Liver (tissue), 7 donors: ENCODE measurements at regions not wholly inside any gene's neighbourhood (a gene's known extent, or its start where the extent isn't known, plus 50 kb on each side); places are given as distances from the start of the nearest gene placed in this dataset.
A peak's percentile ranks its signal among the peaks of the same experiment; 100 is the strongest.

Experiments used
- DNase-seq: peaks from one replicate; pipeline ENCODE4 v3.0.0-alpha.2; 2017; ENCODE audit warnings: low spot score
- H3K27ac ChIP-seq, 2 donors: one replicate each; pipeline ENCODE4 v1.7.0; 2013; ENCODE audit warnings: inconsistent platforms in 2 of 2, low read length in 2 of 2, control low read depth in 1 of 2, low read depth in 1 of 2, mild to moderate bottlenecking in 1 of 2
- H3K27me3 ChIP-seq, 4 donors: one replicate each; pipeline versions ENCODE4 v1.6.1 to v1.7.0; 2013; ENCODE audit warnings: low read length in 3 of 4, inconsistent platforms in 1 of 4, mild to moderate bottlenecking in 1 of 4, moderate library complexity in 1 of 4; ENCODE audit not compliant: control insufficient read depth in 4 of 4, insufficient read depth in 4 of 4
- H3K36me3 ChIP-seq, 4 donors: one replicate each; pipeline versions ENCODE4 v1.6.1 to v1.7.0; 2013; ENCODE audit warnings: low read length in 3 of 4, mild to moderate bottlenecking in 3 of 4, low read depth in 1 of 4, moderate library complexity in 1 of 4; ENCODE audit not compliant: control insufficient read depth in 4 of 4, insufficient read depth in 3 of 4
- H3K4me1 ChIP-seq, 4 donors: one replicate each; pipeline versions ENCODE4 v1.6.1 to v1.7.0; 2013; ENCODE audit warnings: low read length in 3 of 4, mild to moderate bottlenecking in 3 of 4, moderate library complexity in 1 of 4; ENCODE audit not compliant: control insufficient read depth in 4 of 4, insufficient read depth in 4 of 4
- H3K4me3 ChIP-seq, 3 donors: one replicate each; pipeline versions ENCODE4 v1.6.1 to v1.7.0; 2013; ENCODE audit warnings: low read length in 3 of 3, control low read depth in 1 of 3, low read depth in 1 of 3, mild to moderate bottlenecking in 1 of 3
- H3K9ac ChIP-seq, 2 donors: one replicate each; pipeline ENCODE4 v1.7.0; 2013; ENCODE audit warnings: low read length in 2 of 2, mild to moderate bottlenecking in 2 of 2, moderate library complexity in 2 of 2, control low read depth in 1 of 2, low read depth in 1 of 2
- H3K9me3 ChIP-seq, 4 donors: one replicate each; pipeline versions ENCODE4 v1.6.1 to v1.7.0; 2013; ENCODE audit warnings: low read length in 3 of 4; ENCODE audit not compliant: control insufficient read depth in 4 of 4
- FOXA2 ChIP-seq: IDR thresholded peaks from 2 replicates; pipeline ENCODE4 v1.6.1; 2016; ENCODE audit warnings: antibody characterized with exemption
- TAF1 ChIP-seq: conservative IDR thresholded peaks from 2 replicates; pipeline ENCODE4 v1.6.1; 2016; ENCODE audit warnings: antibody characterized with exemption, mild to moderate bottlenecking
- WGBS: extraction: QIAGEN DNeasy Blood & Tissue Kit; methylation state at CpG from one replicate; pipeline ENCODE4 v1.1.7; 2013; 5-methylcytosine and 5-hydroxymethylcytosine counted together
- donor health status: healthy.
- donor health status: healthy.
- donor health status: healthy.
- donor health status: healthy.

DNA sequence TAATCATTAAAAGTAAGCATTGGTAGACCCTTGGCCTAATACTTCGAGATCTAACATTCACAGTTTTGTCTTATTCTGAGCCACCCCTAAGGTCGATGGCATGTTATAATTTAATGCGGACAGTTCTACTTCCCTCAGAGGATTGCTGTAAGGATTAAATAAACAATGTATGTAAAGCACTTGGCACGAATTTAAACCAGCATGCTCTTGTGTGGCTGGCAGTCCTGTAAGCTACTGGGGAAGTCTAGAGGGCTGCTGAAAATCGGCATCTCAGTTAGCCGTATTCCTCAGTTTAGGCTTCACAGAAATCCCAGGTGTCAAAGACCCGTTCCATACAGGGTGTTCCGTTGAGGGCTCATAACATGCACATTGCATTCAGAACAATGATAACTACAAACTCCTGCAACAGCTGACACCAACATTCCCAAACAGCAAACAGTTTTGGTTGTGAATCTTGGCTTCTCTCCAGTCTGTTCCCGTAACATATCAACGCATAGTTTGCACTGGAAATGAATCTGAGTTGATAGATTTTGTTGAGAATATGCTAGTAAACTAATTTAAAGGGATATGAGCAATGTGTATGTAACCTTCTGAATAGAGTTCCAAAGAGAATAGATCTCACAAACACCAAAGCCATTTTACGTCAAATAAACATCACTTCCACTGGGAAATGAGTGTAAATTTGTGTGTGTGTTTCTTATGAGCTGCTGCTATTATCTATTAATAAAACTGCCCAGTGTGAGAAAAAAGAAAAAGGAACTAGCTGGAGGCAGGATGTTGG, 52.2 kb upstream of the ACKR3 start:
- 75% methylated on average over 11 of the region's 11 CpGs for WGBS
- no peaks in the 10 kb centered on the region for H3K36me3 ChIP-seq
- no peaks in the 10 kb centered on the region for H3K4me1 ChIP-seq
- DNase-seq: no peak
- no peak overlapping the region for H3K9ac ChIP-seq
- no peak overlapping the region for H3K4me3 ChIP-seq
- no peaks in the 10 kb centered on the region for H3K9me3 ChIP-seq
- peak overlapping the region in 1 of 2 donors; percentile 20 for H3K27ac ChIP-seq
- TF ChIP-seq FOXA2 (no peak), TAF1 (no peak)
- no peaks in the 10 kb centered on the region for H3K27me3 ChIP-seq
